NCI-H2171 (cell line): ENCODE measurements at regions not wholly inside any gene's neighbourhood (a gene's known extent, or its start where the extent isn't known, plus 50 kb on each side); places are given as distances from the start of the nearest gene placed in this dataset.
"Not testable (repeated sequence)": the region's sequence is repeated elsewhere in the genome, so short reads cannot be mapped to it uniquely, and the experiment has no call there.

Experiments
- DNase-seq: peaks from one replicate; lab custom pipeline; 2025; lab: John Stamatoyannopoulos, UW

DNA sequence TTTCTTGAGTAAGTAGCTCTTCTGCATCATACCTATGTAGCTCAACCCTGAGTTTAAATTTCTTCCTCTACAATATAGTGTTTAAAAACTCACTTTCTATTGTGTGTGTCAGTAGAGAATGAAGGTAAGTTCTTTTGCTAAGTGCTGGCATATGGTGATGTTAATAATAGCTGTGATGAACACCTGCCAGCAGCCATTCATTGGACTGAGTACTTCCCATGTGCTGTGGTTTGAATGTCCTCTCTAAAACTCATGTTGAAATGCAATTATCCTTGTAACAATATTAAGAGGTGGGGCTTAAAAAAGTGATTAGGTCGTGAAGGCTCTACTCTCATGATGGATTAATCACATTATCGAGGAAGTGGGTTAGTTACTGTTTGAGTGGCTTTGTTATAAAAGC, 645.2 kb upstream of the RGMB start:
- peak; percentile 14 for DNase-seq

- no peak for DNase-seq
Measured at GRCh38 chr5:98128846-98129245, 644.6 kb upstream of the RGMB start.

DNA sequence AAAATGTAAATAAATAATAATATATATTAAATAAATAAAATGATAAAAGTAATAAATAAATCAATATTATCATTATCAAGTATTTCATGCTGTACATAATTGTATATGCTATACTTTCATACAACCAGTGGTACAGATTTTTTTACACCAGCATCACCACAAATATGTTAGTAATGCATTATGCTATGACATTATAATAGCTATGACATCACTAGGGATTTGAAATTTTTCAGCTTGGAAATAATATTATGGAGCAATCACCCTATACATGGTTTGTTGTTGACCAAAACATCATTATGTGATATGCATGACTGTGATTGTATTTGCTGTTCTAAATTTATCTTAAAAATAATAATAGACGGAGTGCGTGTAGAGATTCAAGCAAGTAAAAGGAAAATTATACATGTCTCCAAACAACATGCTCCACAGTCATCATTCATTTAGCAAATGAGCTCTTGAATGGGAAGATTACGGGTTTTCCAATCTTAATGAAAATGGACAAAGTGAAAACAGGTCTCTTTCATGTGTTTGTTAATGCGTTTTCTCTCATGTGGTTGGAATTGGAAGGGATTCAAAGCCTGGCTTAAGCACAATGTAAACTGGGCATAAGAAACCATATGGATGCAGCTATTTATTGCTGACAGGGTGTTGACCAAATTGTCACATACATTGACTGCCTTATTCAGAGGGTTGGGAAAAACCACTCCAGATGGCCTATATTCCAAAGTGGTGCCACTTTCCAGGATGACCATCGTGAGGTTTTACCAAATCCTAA, 643.0 kb upstream of the RGMB start:
- no peak for DNase-seq

DNA sequence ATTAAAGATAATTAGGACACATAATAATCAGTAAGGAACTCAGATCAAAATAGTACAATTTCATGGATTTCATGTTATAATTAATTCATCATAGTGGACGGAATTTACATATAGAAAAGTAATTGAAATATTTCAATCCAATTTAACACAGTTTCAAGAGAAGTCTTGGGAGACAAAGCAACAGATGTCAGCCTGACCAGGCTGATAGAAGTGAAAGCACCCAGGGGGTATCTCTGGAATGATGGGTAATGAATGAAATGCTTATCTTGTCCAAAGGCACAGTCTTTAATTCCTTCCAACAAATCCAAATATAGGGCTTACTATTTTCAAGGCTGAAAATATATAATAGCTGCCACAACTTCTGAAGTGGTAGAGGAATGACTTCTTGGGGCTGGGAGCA, 629.3 kb upstream of the RGMB start:
- no peak for DNase-seq

DNA sequence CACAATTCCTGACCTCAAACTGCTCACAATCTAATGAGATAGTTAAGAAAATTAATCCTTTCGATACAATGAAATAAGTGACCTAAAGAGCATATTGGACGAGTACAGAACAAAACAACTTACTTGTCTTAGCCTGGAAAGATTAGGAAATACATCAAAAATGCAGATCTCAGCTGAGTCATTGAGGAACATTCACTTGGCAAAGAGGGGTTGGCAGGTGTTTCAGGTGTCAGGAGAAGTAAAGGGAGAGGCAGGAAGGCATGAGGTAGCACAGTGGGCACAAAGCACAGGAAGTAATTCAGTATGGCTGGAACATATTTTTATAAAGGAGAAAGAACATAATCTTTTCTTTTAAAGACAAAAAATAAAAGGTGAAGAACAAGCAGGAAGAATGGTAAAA, 628.8 kb upstream of the RGMB start:
- no peak for DNase-seq

DNA sequence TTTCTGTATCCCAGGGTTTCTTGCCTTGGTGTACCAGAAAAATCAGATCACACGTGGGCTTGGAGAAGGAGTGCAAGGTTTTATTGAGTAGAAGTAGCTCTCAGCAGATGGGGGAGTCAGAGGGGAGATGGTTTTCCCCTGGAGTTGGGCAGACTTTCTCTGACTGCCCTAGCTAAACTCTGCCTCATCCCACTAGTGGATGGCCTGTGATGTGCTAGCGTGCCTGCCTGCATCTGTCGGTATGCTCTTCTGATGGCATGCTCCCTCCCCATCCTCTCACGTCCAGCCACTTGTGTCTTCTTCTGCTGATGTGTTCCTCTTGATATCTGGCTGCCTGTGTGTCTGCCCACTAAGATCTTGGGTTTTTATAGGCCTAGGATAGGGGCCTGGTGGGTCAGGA, 616.1 kb upstream of the RGMB start:
- no peak for DNase-seq

GRCh38 chr5:98158440-98158839, 615.0 kb upstream of the RGMB start:
- no peak for DNase-seq

DNA sequence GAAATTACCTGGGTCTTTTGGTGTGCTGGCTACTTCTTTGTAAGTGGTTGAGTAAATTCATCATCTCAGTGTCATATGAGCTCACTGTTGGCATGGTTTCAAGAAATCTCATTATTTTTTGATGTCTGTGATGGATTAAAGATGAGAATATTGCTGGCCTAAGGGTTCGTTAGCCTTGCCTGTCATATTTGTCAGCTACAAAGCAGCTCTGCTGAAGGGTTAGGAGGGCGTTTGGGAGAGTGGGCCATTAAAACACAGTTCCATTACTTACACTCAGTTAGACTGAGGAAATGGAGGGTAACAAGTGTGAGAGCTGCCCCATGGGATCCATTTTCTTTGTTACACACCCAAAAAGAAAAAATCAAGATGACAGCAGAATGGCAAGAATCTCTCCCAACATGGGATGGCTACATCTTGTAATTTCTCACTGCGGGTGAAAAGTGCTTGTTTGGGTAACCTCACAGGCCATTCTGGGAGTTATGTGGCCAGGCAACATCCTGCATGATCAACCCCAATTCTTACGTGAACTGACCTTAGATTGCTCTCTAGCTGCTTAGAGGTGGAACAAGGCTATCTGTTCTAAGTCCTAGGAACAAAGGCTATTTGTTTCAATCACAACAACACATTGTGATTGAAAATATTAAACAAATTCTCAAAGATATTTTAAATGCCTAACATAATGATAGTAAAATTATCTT, 609.5 kb upstream of the RGMB start:
- DNase-seq, result no peak

DNA sequence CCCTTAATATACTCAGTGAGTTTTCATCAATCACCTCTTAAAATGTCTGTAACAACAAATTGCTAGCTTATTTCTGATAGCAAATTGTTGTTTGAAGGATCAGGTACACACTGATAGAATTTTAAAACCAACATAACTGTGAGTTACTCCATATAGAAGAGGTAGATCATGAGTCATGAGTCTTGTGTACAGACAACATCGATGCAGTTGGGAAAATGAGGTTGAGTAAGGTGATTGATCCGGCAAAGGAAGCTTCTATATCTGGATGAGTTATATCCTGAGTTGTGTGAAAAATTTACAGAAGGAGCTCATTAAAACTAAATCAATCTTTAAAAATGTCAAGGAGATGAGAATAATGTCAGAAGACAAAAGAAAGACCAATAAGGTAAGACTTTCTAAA, 604.6 kb upstream of the RGMB start:
- no peak for DNase-seq

GRCh38 chr5:98170994-98171393, 602.5 kb upstream of the RGMB start:
- no peak for DNase-seq

- no peak for DNase-seq
Measured at GRCh38 chr5:98173334-98173733, 600.1 kb upstream of the RGMB start.

GRCh38 chr5:98175474-98175873, 598.0 kb upstream of the RGMB start:
- DNase-seq, result no peak

- no peak for DNase-seq
Measured at GRCh38 chr5:98179791-98180755, 593.4 kb upstream of the RGMB start.

GRCh38 chr5:98186128-98186527, 587.3 kb upstream of the RGMB start:
- no peak for DNase-seq

GRCh38 chr5:98187945-98188344, 585.5 kb upstream of the RGMB start:
- no peak for DNase-seq

GRCh38 chr5:98190344-98190743, 583.1 kb upstream of the RGMB start:
- not testable (repeated sequence) for DNase-seq

DNA sequence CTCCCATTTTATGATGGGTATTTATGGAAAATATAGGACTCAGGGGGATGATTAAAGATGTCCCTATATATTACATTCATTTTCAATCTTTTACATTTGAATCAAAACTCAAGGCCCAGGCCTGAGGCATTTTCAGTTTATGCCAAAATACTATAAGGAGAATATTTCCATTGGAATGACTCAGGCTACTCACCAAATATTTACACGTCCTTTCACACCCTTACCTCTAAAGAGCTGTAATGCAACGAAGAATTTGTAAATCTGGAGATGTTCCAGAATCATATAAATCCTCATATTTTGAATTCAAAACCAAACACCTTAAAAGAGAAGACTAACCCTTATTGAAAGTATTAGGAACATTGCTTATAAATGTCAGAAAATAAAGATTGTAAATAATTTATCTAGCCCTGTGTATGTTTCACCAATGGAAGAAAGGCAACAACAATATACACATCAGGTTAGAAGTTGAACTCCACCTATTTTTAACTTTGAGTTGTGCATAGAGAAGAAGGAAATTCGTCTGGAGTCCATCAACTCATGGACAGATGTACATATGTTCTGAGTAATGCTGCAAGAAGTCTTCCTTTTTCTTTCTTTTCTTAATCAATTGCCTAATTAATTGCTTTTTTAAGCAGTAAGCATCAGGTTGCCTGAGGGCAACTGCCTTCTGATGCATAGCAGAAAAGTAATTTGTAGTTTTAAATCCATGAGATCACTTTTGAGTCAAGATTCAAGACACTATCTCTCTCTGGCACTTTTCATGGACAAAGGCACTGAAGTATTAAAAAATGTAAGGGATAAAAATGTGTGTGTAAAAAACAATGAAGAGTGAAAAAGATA, 579.3 kb upstream of the RGMB start:
- no peak for DNase-seq

- DNase-seq, result no peak
Measured at GRCh38 chr5:98200726-98201541, 572.5 kb upstream of the RGMB start.

GRCh38 chr5:98204798-98205197, 568.7 kb upstream of the RGMB start:
- DNase-seq, result no peak

DNA sequence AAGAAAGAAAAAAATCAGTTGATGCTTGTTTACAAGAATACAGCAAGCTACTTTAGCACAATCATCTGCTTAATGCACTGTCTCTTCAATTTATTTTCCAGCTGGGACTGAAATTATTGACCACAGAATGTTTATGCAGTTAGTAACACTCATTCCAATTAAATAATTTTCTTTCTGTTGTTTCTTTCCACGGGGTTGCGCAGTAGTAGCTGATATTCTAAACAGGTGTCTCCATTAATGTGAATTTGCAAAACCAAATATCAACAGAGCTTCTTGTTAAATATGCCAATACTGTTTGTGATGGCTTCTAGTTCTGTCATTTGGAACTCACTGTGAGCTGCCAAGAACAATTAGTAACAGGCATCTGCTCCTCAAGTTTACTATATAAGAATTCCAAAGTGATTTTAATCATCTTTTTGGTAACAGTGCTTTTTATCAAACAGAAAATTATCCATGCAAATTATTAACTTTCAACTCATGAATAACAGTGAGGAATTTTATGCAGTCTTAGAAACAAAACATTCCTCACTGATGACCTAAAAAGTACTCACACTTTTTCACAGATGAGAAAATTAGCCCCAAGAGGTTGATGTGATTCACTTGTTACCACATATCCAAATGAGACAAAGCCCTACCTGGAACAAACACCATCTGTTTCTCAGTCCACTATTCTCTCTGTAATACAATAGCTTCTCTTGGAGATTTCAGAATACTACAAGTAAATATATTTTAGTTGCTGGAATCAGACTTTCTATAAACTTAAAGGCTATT, 567.6 kb upstream of the RGMB start:
- DNase-seq, result no peak
